Loucy (cell line): ENCODE measurements at regions not wholly inside any gene's neighbourhood (a gene's known extent, or its start where the extent isn't known, plus 50 kb on each side); places are given as distances from the start of the nearest gene placed in this dataset.

Experiments used
- H2AFZ ChIP-seq: fragments of 200-600 bp; sonication (generic); 2 replicates; pipeline ENCODE4 v1.6.0; 2016; ENCODE audit warnings: antibody characterized with exemption, mild to moderate bottlenecking, low read length, moderate library complexity
- H3F3A ChIP-seq: fragments of 200-600 bp; 2 replicates; pipeline ENCODE4 v1.6.0; 2016; ENCODE audit warnings: antibody characterized with exemption, low read depth, mild to moderate bottlenecking
- H3K27me3 ChIP-seq: fragments of 200-600 bp; sonication (generic); 2 replicates; pipeline ENCODE4 v1.6.1; 2014; ENCODE audit warnings: low read length, mild to moderate bottlenecking; ENCODE audit not compliant: insufficient read depth, poor library complexity, severe bottlenecking
- H3K36me3 ChIP-seq: fragments of 200-600 bp; sonication (generic); 2 replicates; pipeline ENCODE4 v1.6.1; 2016; ENCODE audit warnings: low read length; ENCODE audit not compliant: insufficient read depth
- H3K4me1 ChIP-seq: fragments of 200-600 bp; sonication (generic); 2 replicates; pipeline ENCODE4 v1.5.1; 2014; ENCODE audit warnings: low read length, mild to moderate bottlenecking; ENCODE audit not compliant: insufficient read depth, poor library complexity, severe bottlenecking
- H3K4me2 ChIP-seq: fragments of 200-600 bp; sonication (generic); 2 replicates; pipeline ENCODE4 v1.6.0; 2014; ENCODE audit warnings: antibody characterized with exemption, low read length, low read depth, mild to moderate bottlenecking; ENCODE audit not compliant: poor library complexity, severe bottlenecking
- H3K4me3 ChIP-seq: fragments of 200-600 bp; sonication (generic); 2 replicates; pipeline ENCODE4 v1.5.1; 2014; ENCODE audit warnings: low read length, mild to moderate bottlenecking, mixed read lengths; ENCODE audit not compliant: poor library complexity, severe bottlenecking
- H3K79me2 ChIP-seq: fragments of 200-600 bp; sonication (generic); 2 replicates; pipeline ENCODE4 v1.6.1; 2014; ENCODE audit warnings: low read length; ENCODE audit not compliant: insufficient read depth
- H3K9ac ChIP-seq: fragments of 200-600 bp; sonication (generic); 2 replicates; pipeline ENCODE4 v1.6.0; 2014; ENCODE audit warnings: mild to moderate bottlenecking, low read depth, low read length, moderate library complexity; ENCODE audit not compliant: poor library complexity, severe bottlenecking
- H3K9me2 ChIP-seq: fragments of 200-600 bp; sonication (generic); replicated peaks from 2 replicates; pipeline ENCODE4 v1.6.1; 2016; ENCODE audit warnings: low read depth, low read length, mixed read lengths
- H3K9me3 ChIP-seq: fragments of 200-600 bp; sonication (generic); 2 replicates; pipeline ENCODE4 v1.6.1; 2014; ENCODE audit warnings: mild to moderate bottlenecking, antibody characterized with exemption, low read length, low read depth; ENCODE audit not compliant: insufficient read depth
- H4K20me1 ChIP-seq: fragments of 200-600 bp; sonication (generic); 2 replicates; pipeline ENCODE4 v1.6.0; 2014; ENCODE audit warnings: antibody characterized with exemption, low read length, mild to moderate bottlenecking; ENCODE audit not compliant: insufficient read depth, poor library complexity, severe bottlenecking
- CTCF ChIP-seq: fragments of 200-600 bp; sonication (generic); conservative IDR thresholded peaks from 2 replicates; pipeline ENCODE4 v1.5.1; 2014; ENCODE audit warnings: mild to moderate bottlenecking, antibody characterized with exemption, low read length
- EZH2phosphoT487 ChIP-seq: fragments of 200-600 bp; IDR thresholded peaks from 2 replicates; pipeline ENCODE4 v1.6.1; 2018; ENCODE audit warnings: antibody characterized with exemption, mild to moderate bottlenecking, moderate library complexity, borderline replicate concordance

GRCh38 chr3:66931291-66931690 lies 66.8 kb upstream of the KBTBD8 start:
- Histone ChIP-seq H3K4me2 (no peak overlapping the region), H3K4me3 (no peak overlapping the region), H3K79me2 (no peaks in the 10 kb centered on the region), H3K9ac (no peak overlapping the region), H3K36me3 (no peaks in the 10 kb centered on the region), H4K20me1 (no peaks in the 10 kb centered on the region), H2AFZ (no peak overlapping the region), H3K9me2 (no peaks in the 10 kb centered on the region), H3K9me3 (no peaks in the 10 kb centered on the region), H3K27me3 (peaks cover 4% of the 10 kb centered on the region), H3K4me1 (no peaks in the 10 kb centered on the region), H3F3A (no peaks in the 10 kb centered on the region)
- TF ChIP-seq CTCF (no peak), EZH2phosphoT487 (no peak)

GRCh38 chr3:66931699-66932098 lies 66.4 kb upstream of the KBTBD8 start:
- Histone ChIP-seq H3K4me1 (no peaks in the 10 kb centered on the region), H3K27me3 (peaks cover 4% of the 10 kb centered on the region), H3K9me3 (no peaks in the 10 kb centered on the region), H3K9ac (no peak overlapping the region), H2AFZ (no peak overlapping the region), H4K20me1 (no peaks in the 10 kb centered on the region), H3F3A (no peaks in the 10 kb centered on the region), H3K9me2 (no peaks in the 10 kb centered on the region), H3K4me2 (no peak overlapping the region), H3K79me2 (no peaks in the 10 kb centered on the region), H3K36me3 (no peaks in the 10 kb centered on the region), H3K4me3 (no peak overlapping the region)
- TF ChIP-seq EZH2phosphoT487 (no peak), CTCF (no peak)

GRCh38 chr3:66933233-66933632 lies 64.9 kb upstream of the KBTBD8 start:
- Histone ChIP-seq H2AFZ (no peak overlapping the region), H3K9ac (no peak overlapping the region), H4K20me1 (no peaks in the 10 kb centered on the region), H3K9me3 (no peaks in the 10 kb centered on the region), H3K79me2 (no peaks in the 10 kb centered on the region), H3K9me2 (no peaks in the 10 kb centered on the region), H3K4me1 (no peaks in the 10 kb centered on the region), H3K36me3 (no peaks in the 10 kb centered on the region), H3K4me2 (no peak overlapping the region), H3K27me3 (peaks cover 4% of the 10 kb centered on the region), H3F3A (no peaks in the 10 kb centered on the region), H3K4me3 (no peak overlapping the region)
- TF ChIP-seq EZH2phosphoT487 (no peak), CTCF (no peak)
